ENCODE measurements at regions not wholly inside any gene's neighbourhood (a gene's known extent, or its start where the extent isn't known, plus 50 kb on each side); places are given as distances from the start of the nearest gene placed in this dataset.

- H3K27ac Mint-ChIP-seq (ENCODE audit: unreplicated experiment), result no peak overlapping the region
- TF ChIP-seq CTCF (IDR thresholded peaks at IDR 0.05; ENCODE audit: unreplicated experiment), result no peak
- H3K4me1 Mint-ChIP-seq (ENCODE audit: unreplicated experiment), result no peaks in the 10 kb centered on the region
- H3K36me3 Mint-ChIP-seq (ENCODE audit: low read depth, unreplicated experiment), result no peaks in the 10 kb centered on the region
- H3K4me3 Mint-ChIP-seq (ENCODE audit: unreplicated experiment), result no peak overlapping the region
- no peaks in the 10 kb centered on the region for H3K27me3 Mint-ChIP-seq (ENCODE audit: unreplicated experiment)
- no peaks in the 10 kb centered on the region for H3K9me3 Mint-ChIP-seq (ENCODE audit: unreplicated experiment)
- no peak for DNase-seq (ENCODE audit: low spot score)
Measured at GRCh38 chr2:13607139-13607538, 890.4 kb downstream of the TRIB2 start.

GRCh38 chr2:13611939-13612338, 895.2 kb downstream of the TRIB2 start:
- no peaks in the 10 kb centered on the region for H3K36me3 Mint-ChIP-seq (ENCODE audit: low read depth, unreplicated experiment)
- TF ChIP-seq CTCF (IDR thresholded peaks at IDR 0.05; ENCODE audit: unreplicated experiment), result no peak
- H3K9me3 Mint-ChIP-seq (ENCODE audit: unreplicated experiment), result no peaks in the 10 kb centered on the region
- DNase-seq (ENCODE audit: low spot score), result no peak
- H3K4me1 Mint-ChIP-seq (ENCODE audit: unreplicated experiment), result no peaks in the 10 kb centered on the region
- H3K27me3 Mint-ChIP-seq (ENCODE audit: unreplicated experiment), result no peaks in the 10 kb centered on the region
- H3K27ac Mint-ChIP-seq (ENCODE audit: unreplicated experiment), result no peak overlapping the region
- no peak overlapping the region for H3K4me3 Mint-ChIP-seq (ENCODE audit: unreplicated experiment)

GRCh38 chr2:13616059-13616458, 899.3 kb downstream of the TRIB2 start:
- TF ChIP-seq CTCF (IDR thresholded peaks at IDR 0.05; ENCODE audit: unreplicated experiment), result no peak

GRCh38 chr2:13616616-13617015, 899.9 kb downstream of the TRIB2 start:
- TF ChIP-seq CTCF (IDR thresholded peaks at IDR 0.05; ENCODE audit: unreplicated experiment), result no peak
- DNase-seq (ENCODE audit: low spot score), result no peak
- Mint-ChIP-seq H3K4me1 (ENCODE audit: unreplicated experiment) (no peaks in the 10 kb centered on the region), H3K4me3 (ENCODE audit: unreplicated experiment) (no peak overlapping the region), H3K27ac (ENCODE audit: unreplicated experiment) (no peak overlapping the region), H3K27me3 (ENCODE audit: unreplicated experiment) (peaks cover 1% of the 10 kb centered on the region), H3K9me3 (ENCODE audit: unreplicated experiment) (no peaks in the 10 kb centered on the region), H3K36me3 (ENCODE audit: low read depth, unreplicated experiment) (no peaks in the 10 kb centered on the region)

More at GRCh38 chr2:13616059-13616458, 899.3 kb downstream of the TRIB2 start:
- H3K27me3 Mint-ChIP-seq (ENCODE audit: unreplicated experiment), result peaks cover 1% of the 10 kb centered on the region
- H3K27ac Mint-ChIP-seq (ENCODE audit: unreplicated experiment), result no peak overlapping the region
- no peak overlapping the region for H3K4me3 Mint-ChIP-seq (ENCODE audit: unreplicated experiment)
- H3K36me3 Mint-ChIP-seq (ENCODE audit: low read depth, unreplicated experiment), result no peaks in the 10 kb centered on the region
- DNase-seq (ENCODE audit: low spot score), result no peak
- no peaks in the 10 kb centered on the region for H3K9me3 Mint-ChIP-seq (ENCODE audit: unreplicated experiment)
- no peaks in the 10 kb centered on the region for H3K4me1 Mint-ChIP-seq (ENCODE audit: unreplicated experiment)

GRCh38 chr2:13628122-13628521, 911.4 kb downstream of the TRIB2 start:
- Mint-ChIP-seq H3K27me3 (ENCODE audit: unreplicated experiment) (no peaks in the 10 kb centered on the region), H3K4me1 (ENCODE audit: unreplicated experiment) (peaks cover 29% of the 10 kb centered on the region), H3K4me3 (ENCODE audit: unreplicated experiment) (no peak overlapping the region), H3K36me3 (ENCODE audit: low read depth, unreplicated experiment) (no peaks in the 10 kb centered on the region), H3K27ac (ENCODE audit: unreplicated experiment) (peak overlapping the region; percentile 80), H3K9me3 (ENCODE audit: unreplicated experiment) (no peaks in the 10 kb centered on the region)
- TF ChIP-seq CTCF (IDR thresholded peaks at IDR 0.05; ENCODE audit: unreplicated experiment), result no peak
- no peak for DNase-seq (ENCODE audit: low spot score)
